ENCODE measurements at regions not wholly inside any gene's neighbourhood (a gene's known extent, or its start where the extent isn't known, plus 50 kb on each side); places are given as distances from the start of the nearest gene placed in this dataset.
A peak's percentile ranks its signal among the peaks of the same experiment; 100 is the strongest.

DNA sequence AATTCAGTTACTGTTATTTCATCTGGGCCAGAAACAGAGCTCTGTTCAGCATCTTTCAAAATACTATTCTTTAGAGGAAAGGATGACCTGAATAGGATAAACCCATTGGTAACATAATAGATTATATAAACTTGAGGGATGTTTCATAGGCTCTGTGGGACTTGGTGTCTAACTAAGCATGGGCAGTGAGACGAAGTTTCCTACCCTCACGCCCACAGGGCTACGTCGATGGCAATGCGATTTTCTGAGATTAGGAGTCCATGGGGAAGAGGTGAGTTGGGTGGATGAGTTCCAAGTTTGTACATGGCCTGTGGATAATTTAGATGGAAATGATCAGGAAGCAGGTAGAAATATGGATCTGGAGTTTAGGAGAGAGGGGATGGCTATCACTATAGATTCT is 115.2 kb upstream of the TBL1XR1 start:
- Histone ChIP-seq H3K4me1 (ENCODE audit: control insufficient read depth in 1 of 2, insufficient read depth in 1 of 2, low read depth in 1 of 2, low read length in 1 of 2) (no peaks in the 10 kb centered on the region), H3K36me3 (no peaks in the 10 kb centered on the region), H3K27ac (no peak overlapping the region), H3K27me3 (no peaks in the 10 kb centered on the region), H3K4me3 (ENCODE audit: low read depth in 1 of 2, low read length in 1 of 2) (no peak overlapping the region), H3K9me3 (no peaks in the 10 kb centered on the region)
- no peak for TF ChIP-seq CTCF (IDR thresholded peaks at IDR 0.05)

- TF ChIP-seq CTCF (IDR thresholded peaks at IDR 0.05), result no peak
- H3K27me3 ChIP-seq, result no peaks in the 10 kb centered on the region
- no peaks in the 10 kb centered on the region for H3K4me1 ChIP-seq (ENCODE audit: control insufficient read depth in 1 of 2, insufficient read depth in 1 of 2, low read depth in 1 of 2, low read length in 1 of 2)
These were observed 117.6 kb upstream of the TBL1XR1 start for GRCh38 chr3:177314897-177315296.

GRCh38 chr3:177317247-177317646 is 120.0 kb upstream of the TBL1XR1 start:
- no peaks in the 10 kb centered on the region for H3K4me1 ChIP-seq (ENCODE audit: control insufficient read depth in 1 of 2, insufficient read depth in 1 of 2, low read depth in 1 of 2, low read length in 1 of 2)
- H3K27me3 ChIP-seq, result no peaks in the 10 kb centered on the region
- H3K9me3 ChIP-seq, result no peaks in the 10 kb centered on the region
- no peak overlapping the region for H3K4me3 ChIP-seq (ENCODE audit: low read depth in 1 of 2, low read length in 1 of 2)
- no peaks in the 10 kb centered on the region for H3K36me3 ChIP-seq
- no peak for TF ChIP-seq CTCF (IDR thresholded peaks at IDR 0.05)
- H3K27ac ChIP-seq, result no peak overlapping the region

More at GRCh38 chr3:177314897-177315296, 117.6 kb upstream of the TBL1XR1 start:
- no peaks in the 10 kb centered on the region for H3K9me3 ChIP-seq
- no peak overlapping the region for H3K27ac ChIP-seq
- H3K4me3 ChIP-seq (ENCODE audit: low read depth in 1 of 2, low read length in 1 of 2), result no peak overlapping the region
- no peaks in the 10 kb centered on the region for H3K36me3 ChIP-seq

GRCh38 chr3:177318559-177318958 is 121.3 kb upstream of the TBL1XR1 start:
- no peak for TF ChIP-seq CTCF (IDR thresholded peaks at IDR 0.05)
- Histone ChIP-seq H3K27ac (no peak overlapping the region), H3K4me1 (ENCODE audit: control insufficient read depth in 1 of 2, insufficient read depth in 1 of 2, low read depth in 1 of 2, low read length in 1 of 2) (peaks cover 11 to 13% of the 10 kb centered on the region in 2 experiments), H3K9me3 (no peaks in the 10 kb centered on the region), H3K4me3 (ENCODE audit: low read depth in 1 of 2, low read length in 1 of 2) (no peak overlapping the region), H3K27me3 (no peaks in the 10 kb centered on the region), H3K36me3 (no peaks in the 10 kb centered on the region)

- TF ChIP-seq CTCF (IDR thresholded peaks at IDR 0.05), result no peak
- Histone ChIP-seq H3K27ac (no peak overlapping the region), H3K27me3 (no peaks in the 10 kb centered on the region), H3K4me3 (ENCODE audit: low read depth in 1 of 2, low read length in 1 of 2) (no peak overlapping the region), H3K9me3 (no peaks in the 10 kb centered on the region), H3K36me3 (no peaks in the 10 kb centered on the region), H3K4me1 (ENCODE audit: control insufficient read depth in 1 of 2, insufficient read depth in 1 of 2, low read depth in 1 of 2, low read length in 1 of 2) (peaks cover 11 to 13% of the 10 kb centered on the region in 2 experiments)
These were observed 123.5 kb upstream of the TBL1XR1 start for GRCh38 chr3:177320765-177321247.

DNA sequence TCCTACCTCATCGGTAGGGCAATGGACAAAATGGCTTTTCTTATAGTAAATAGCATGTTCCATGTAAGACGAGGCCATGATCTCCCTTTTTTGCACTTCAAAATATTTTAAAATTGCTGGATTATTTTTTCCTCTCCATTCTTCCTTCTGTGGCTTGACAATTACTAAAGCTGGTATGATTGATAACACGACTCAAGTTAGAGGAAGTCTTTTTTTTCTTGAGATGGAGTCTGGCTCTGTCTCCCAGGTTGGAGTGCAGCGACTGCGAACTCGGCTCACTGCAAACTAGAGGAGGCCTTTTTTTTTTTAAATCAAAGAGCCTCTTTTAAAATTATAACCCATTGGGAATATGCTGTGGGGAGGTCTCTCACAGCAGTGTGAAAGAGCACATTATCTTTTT is 124.5 kb upstream of the TBL1XR1 start:
- no peaks in the 10 kb centered on the region for H3K9me3 ChIP-seq
- no peaks in the 10 kb centered on the region for H3K27me3 ChIP-seq
- H3K4me1 ChIP-seq (ENCODE audit: control insufficient read depth in 1 of 2, insufficient read depth in 1 of 2, low read depth in 1 of 2, low read length in 1 of 2), result peaks cover 11 to 13% of the 10 kb centered on the region in 2 experiments
- no peak overlapping the region for H3K4me3 ChIP-seq (ENCODE audit: low read depth in 1 of 2, low read length in 1 of 2)
- no peak for TF ChIP-seq CTCF (IDR thresholded peaks at IDR 0.05)
- peak overlapping the region; percentile 15 for H3K27ac ChIP-seq
- H3K36me3 ChIP-seq, result no peaks in the 10 kb centered on the region
